ENCODE measurements at regions not wholly inside any gene's neighbourhood (a gene's known extent, or its start where the extent isn't known, plus 50 kb on each side); places are given as distances from the start of the nearest gene placed in this dataset.

- no peak for TF ChIP-seq CTCF (IDR thresholded peaks at IDR 0.05; ENCODE audit: insufficient read depth, low read depth, low read length)
- no peak for TF ChIP-seq EZH2 (IDR thresholded peaks at IDR 0.05; ENCODE audit: insufficient read depth, low read length)
These were observed 109.2 kb upstream of the RALGAPA2 start for GRCh38 chr20:20821484-20822260.
